Glomerular visceral epithelial cell (primary cell): ENCODE measurements at regions not wholly inside any gene's neighbourhood (a gene's known extent, or its start where the extent isn't known, plus 50 kb on each side); places are given as distances from the start of the nearest gene placed in this dataset.

ENCODE experiments used
- DNase-seq: peaks from one replicate; pipeline ENCODE4 v3.0.0-alpha.2; 2016; ENCODE audit errors: extremely low spot score

GRCh38 chr4:184310171-184310567 is 92.5 kb upstream of the ENPP6 start:
- DNase-seq, result no peak

- DNase-seq, result no peak
Observed at GRCh38 chr4:184309241-184310170, 91.8 kb upstream of the ENPP6 start.

GRCh38 chr4:184306949-184307348 is 89.3 kb upstream of the ENPP6 start:
- no peak for DNase-seq

- no peak for DNase-seq
Observed at GRCh38 chr4:184306470-184306869, 88.8 kb upstream of the ENPP6 start.

- no peak for DNase-seq
Observed at GRCh38 chr4:184300816-184301215, 83.1 kb upstream of the ENPP6 start.

GRCh38 chr4:184298254-184298653 is 80.6 kb upstream of the ENPP6 start:
- no peak for DNase-seq

- DNase-seq, result no peak
Observed at GRCh38 chr4:184295206-184295605, 77.5 kb upstream of the ENPP6 start.

GRCh38 chr4:184294606-184295133 is 77.0 kb upstream of the ENPP6 start:
- no peak for DNase-seq

- no peak for DNase-seq
Observed at GRCh38 chr4:184293552-184293951, 75.9 kb upstream of the ENPP6 start.

- no peak for DNase-seq
Observed at GRCh38 chr4:184292877-184293276, 75.2 kb upstream of the ENPP6 start.

- no peak for DNase-seq
Observed at GRCh38 chr4:184292465-184292867, 74.8 kb upstream of the ENPP6 start.

GRCh38 chr4:184289179-184289535 is 71.5 kb upstream of the ENPP6 start:
- DNase-seq, result no peak

GRCh38 chr4:184288451-184289178 is 70.9 kb upstream of the ENPP6 start:
- no peak for DNase-seq

- DNase-seq, result peak; percentile 51
Observed at GRCh38 chr4:184287697-184288255, 70.1 kb upstream of the ENPP6 start.

- DNase-seq, result no peak
Observed at GRCh38 chr4:184286358-184286757, 68.7 kb upstream of the ENPP6 start.

GRCh38 chr4:184284742-184285141 is 67.1 kb upstream of the ENPP6 start:
- DNase-seq, result no peak

- DNase-seq, result no peak
Observed at GRCh38 chr4:184284336-184284690, 66.6 kb upstream of the ENPP6 start.

GRCh38 chr4:184283659-184284335 is 66.1 kb upstream of the ENPP6 start:
- no peak for DNase-seq

GRCh38 chr4:184282895-184283654 is 65.4 kb upstream of the ENPP6 start:
- no peak for DNase-seq

GRCh38 chr4:184282251-184282713 is 64.6 kb upstream of the ENPP6 start:
- no peak for DNase-seq
